HG03558 (cell line): ENCODE measurements at regions not wholly inside any gene's neighbourhood (a gene's known extent, or its start where the extent isn't known, plus 50 kb on each side); places are given as distances from the start of the nearest gene placed in this dataset.
"Not testable (repeated sequence)": the region's sequence is repeated elsewhere in the genome, so short reads cannot be mapped to it uniquely, and the experiment has no call there.

Experiments
- ATAC-seq: cut with Tn5 transposase; IDR thresholded peaks from one replicate; pipeline ENCODE4 v1.9.1; 2021; ENCODE audit warnings: moderate number of reproducible peaks; ENCODE audit not compliant: unreplicated experiment; ENCODE audit errors: extremely low read depth

GRCh38 chr5:118434522-118434921 lies 553.8 kb downstream of the DTWD2 start:
- no peak for ATAC-seq

DNA sequence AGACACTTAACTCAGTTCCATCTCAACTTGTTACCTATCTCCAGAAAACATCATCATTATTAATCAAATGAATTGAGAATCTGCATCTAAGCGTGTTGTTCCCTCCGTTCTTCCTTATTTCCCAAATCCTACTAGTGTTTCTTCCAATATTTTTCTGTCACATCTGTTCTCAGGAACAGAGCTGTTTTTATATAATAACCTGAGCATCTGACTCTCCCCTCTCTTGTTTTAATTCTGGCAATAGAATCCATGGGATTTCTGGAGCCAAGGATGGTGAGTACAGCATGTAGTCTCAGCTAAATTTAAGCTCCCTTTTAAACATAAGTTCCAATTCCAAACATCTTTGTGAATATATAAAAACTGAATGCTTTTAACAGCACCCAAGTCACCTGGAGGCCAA lies 558.3 kb downstream of the DTWD2 start:
- ATAC-seq: no peak

DNA sequence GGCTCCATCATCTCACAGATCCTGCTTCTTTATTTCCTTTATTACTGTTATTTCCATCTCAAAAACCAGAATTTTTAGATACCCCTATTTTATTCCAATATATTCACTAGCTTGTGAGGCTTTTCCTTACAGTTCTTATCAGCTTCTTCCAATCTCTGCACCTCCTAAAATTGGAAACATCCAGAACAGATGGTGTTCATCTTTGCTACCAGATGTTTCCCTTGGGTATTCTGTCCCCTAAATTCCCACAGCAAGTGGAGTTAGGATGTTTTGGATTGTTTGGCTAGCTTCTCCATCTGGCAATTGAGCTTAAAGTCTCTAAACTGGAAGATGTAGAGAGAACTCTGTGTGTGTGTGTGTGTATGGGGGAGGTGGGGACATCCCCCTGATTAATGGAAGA lies 580.4 kb downstream of the DTWD2 start:
- ATAC-seq: no peak

DNA sequence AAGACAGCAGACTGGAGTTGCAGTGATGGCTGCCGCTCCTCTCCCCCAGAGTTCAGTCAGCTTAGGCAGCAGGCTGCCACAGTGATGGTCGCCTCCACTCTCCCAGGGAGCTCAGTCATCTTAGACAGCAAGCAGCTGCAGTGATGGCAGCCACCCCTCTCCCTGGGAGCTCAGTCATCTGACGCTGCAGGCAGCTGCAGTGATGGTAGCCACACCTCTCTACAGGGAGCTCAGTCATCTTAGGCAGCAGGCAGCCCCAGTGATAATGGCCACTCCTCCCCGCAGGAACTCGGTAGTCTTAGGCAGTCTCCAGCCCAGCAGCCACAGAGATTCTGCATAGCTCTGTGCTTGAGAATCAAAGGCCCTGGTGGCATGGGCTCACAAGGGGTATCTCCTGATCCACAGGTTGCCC lies 582.7 kb downstream of the DTWD2 start:
- no peak for ATAC-seq

DNA sequence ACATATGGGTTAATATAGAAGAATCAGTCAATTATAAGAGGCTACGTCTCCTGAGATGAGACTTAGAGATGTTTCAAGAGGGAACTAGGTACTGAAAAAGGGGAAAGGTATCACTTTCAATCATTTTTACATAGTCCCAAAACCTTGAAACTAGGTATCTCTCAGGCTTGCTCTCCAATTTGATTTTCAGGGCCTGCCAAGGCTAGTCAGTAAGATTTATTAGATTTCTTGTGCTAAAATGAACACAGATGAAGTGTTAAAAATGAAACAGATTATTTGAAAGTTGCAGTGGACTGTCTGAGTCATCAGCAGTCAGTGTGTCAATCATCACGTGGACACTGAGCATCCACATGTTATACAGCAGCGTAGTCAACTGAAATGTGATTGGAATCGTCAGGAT lies 591.1 kb downstream of the DTWD2 start:
- ATAC-seq: no peak

GRCh38 chr5:118392491-118392890 lies 595.9 kb downstream of the DTWD2 start:
- no peak for ATAC-seq

DNA sequence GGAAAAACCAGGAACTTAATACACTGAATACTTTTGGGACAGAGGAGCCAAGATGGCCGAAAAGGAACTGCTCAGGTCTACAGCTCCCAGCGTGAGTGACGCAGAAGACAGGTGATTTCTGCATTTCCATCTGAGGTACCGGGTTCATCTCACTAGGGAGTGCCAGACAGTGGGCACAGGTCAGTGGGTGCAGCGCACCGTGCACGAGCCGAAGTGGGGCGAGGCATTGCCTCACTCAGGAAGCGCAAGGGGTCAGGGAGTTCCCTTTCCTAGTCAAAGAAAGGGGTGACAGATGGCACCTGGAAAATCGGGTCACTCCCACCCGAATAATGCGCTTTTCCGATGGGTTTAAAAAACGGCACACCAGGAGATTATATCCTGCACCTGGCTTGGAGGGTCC lies 605.4 kb downstream of the DTWD2 start:
- ATAC-seq: not testable (repeated sequence)

DNA sequence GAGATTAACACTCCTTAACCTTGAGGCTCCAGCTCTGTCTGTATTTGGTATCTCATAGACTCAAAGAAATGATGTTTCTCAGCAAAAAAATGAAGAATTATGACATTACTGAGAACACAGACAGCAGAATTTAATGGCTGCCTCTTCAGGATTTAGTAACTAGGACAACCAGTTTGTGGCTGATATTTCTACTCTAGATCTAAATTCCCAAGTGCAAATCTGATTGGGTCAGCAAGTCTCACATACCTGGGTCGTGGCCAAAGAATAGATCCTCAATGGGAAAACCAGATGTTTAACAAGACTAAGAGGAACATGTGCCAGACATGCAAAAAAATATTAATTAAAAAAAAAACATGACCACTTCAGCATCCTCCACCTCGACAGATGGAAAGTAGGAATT lies 608.9 kb downstream of the DTWD2 start:
- ATAC-seq: no peak

DNA sequence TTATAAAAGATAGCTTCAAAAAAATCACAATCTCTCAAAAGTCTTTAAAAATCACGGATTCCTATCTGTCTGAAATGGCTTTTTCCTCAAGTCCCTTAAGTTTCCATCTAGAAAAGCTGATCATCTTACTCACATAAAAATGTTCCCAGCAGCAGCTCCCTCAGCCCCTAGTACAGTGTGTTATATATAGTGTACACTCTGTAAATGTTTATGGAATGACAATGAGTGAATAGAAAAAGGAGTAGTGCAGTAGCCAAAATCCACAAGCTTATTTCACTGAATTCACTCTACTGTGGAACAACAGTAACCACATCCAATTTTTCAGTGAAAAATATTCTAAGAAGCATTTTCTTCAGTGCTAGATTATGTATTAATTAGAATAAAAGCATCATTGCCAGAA lies 609.4 kb downstream of the DTWD2 start:
- ATAC-seq: no peak

GRCh38 chr5:118377420-118377819 lies 610.9 kb downstream of the DTWD2 start:
- no peak for ATAC-seq

- ATAC-seq: no peak
Observed at GRCh38 chr5:118371973-118372831, 616.1 kb downstream of the DTWD2 start.

DNA sequence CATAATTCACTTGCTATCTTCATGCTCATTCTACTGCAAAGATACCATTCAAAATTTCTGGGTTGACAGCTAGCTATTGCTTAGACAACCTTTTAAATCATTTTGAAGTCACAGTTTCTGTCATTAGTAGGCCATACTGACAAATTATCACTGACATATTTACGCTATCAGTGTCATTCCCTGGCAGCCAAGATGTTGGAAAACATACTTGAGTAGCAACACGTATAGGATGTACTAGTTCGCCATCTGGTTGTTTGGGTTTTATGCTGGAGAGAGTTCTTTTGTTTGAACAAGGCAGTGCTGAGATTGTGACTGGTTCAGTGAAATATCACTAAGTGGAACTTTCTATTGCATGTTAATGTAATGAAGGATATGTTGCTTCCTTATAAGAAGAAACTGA lies 621.9 kb downstream of the DTWD2 start:
- no peak for ATAC-seq

- ATAC-seq: no peak
Observed at GRCh38 chr5:118365718-118366117, 622.6 kb downstream of the DTWD2 start.

GRCh38 chr5:118354797-118355196 lies 633.5 kb downstream of the DTWD2 start:
- no peak for ATAC-seq

- ATAC-seq: no peak
Observed at GRCh38 chr5:118353970-118354369, 634.4 kb downstream of the DTWD2 start.

- ATAC-seq: no peak
Observed at GRCh38 chr5:118336468-118336867, 651.9 kb downstream of the DTWD2 start.

DNA sequence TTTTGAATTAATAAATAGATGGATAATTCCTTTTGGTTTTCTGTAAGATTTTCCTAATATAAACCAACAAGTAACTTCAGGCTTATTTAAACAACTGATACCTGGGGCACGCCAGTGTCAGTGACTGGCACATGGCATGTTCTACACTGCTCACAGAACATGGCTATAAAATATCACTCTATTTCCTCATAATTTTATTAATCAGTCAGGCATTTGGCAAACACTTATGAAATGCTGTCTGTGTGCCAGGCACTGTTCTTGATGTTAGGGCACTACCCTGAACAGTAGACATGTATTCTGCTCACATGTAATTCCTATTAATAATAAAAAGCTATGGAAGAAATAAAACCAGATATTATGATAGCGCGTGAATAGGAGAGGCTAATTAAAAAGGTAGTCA lies 661.0 kb downstream of the DTWD2 start:
- ATAC-seq: no peak

DNA sequence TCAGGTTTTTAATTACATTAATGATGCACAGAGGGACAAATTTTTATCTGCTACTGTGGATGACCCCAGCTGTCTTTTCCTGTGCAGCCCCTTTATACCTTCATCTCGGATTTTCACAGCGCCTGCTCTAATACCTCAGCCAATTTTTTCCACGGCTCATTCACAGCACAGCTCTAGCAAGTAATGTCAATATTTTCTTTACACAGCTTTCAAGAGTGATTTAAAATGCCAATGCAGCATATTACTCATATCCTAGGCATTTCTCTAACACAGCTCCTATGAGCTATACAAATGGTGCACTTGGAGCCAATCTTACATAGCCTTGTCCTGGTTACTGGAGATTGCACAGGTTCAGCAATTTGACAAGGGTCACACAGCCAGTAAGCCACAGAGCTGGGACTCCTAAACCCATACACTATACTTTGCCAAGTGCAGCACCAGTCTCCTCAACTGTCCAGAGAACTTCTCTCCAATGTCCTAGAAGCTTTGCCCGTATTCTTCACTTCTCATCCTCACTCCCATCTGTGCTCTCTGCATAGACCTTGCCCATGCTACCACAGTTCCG lies 661.8 kb downstream of the DTWD2 start:
- ATAC-seq: no peak

GRCh38 chr5:118325931-118326330 lies 662.4 kb downstream of the DTWD2 start:
- no peak for ATAC-seq

- not testable (repeated sequence) for ATAC-seq
Observed at GRCh38 chr5:118323723-118324122, 664.6 kb downstream of the DTWD2 start.

GRCh38 chr5:118321081-118321480 lies 667.3 kb downstream of the DTWD2 start:
- ATAC-seq: no peak

DNA sequence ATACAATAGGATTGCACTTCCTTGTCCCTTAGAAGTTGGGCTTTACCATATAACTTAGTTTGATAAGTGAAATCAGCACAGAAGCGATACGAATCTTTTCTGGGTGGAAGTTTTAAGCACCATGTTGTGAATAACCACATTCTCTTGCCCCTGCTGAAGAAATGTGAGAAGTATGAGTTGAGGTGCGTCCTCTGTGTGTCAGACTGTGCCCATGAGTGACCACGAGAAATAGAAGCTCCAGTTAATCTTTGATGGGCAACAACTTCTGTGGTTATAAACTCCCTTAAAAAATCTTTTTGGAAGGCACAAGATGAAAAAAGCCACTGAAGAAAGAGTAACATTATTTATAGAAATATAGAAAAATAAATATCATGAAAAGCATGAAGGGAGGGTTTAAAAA lies 668.2 kb downstream of the DTWD2 start:
- ATAC-seq: no peak
